Lung (tissue), 11 donors: ENCODE measurements at regions not wholly inside any gene's neighbourhood (a gene's known extent, or its start where the extent isn't known, plus 50 kb on each side); places are given as distances from the start of the nearest gene placed in this dataset.

Experiments used
- ATAC-seq: fragments of 200-7000 bp; cut with Tn5 transposase; one replicate; pipeline ENCODE4 v1.9.1; 2020; ENCODE audit warnings: moderate number of reproducible peaks; ENCODE audit not compliant: insufficient read depth, low FRiP score
- DNase-seq, 3 donors: peaks; one replicate each; pipeline ENCODE4 v3.0.0-alpha.2; 2013 to 2017
- H3K27ac ChIP-seq, 2 donors: one replicate each; pipeline ENCODE4 v1.5.1; 2013; ENCODE audit warnings: mild to moderate bottlenecking in 2 of 2, moderate library complexity in 2 of 2, control low read depth in 1 of 2, inconsistent platforms in 1 of 2, low read depth in 1 of 2, low read length in 1 of 2
- H3K27me3 ChIP-seq, 3 donors: one replicate each; pipeline ENCODE4 v1.5.1; 2013; ENCODE audit warnings: low read length in 2 of 3; ENCODE audit not compliant: control insufficient read depth in 3 of 3, insufficient read depth in 3 of 3
- H3K36me3 ChIP-seq, 4 donors: one replicate each; pipeline ENCODE4 v1.5.1; 2013; ENCODE audit warnings: low read length in 4 of 4, mild to moderate bottlenecking in 1 of 4, moderate library complexity in 1 of 4; ENCODE audit not compliant: control insufficient read depth in 4 of 4, insufficient read depth in 4 of 4
- H3K4me1 ChIP-seq, 5 donors: one replicate each; pipeline ENCODE4 v1.5.1; 2013; ENCODE audit warnings: low read length in 5 of 5, mild to moderate bottlenecking in 2 of 5, moderate library complexity in 1 of 5; ENCODE audit not compliant: control insufficient read depth in 5 of 5, insufficient read depth in 5 of 5
- H3K4me3 ChIP-seq: one replicate; pipeline ENCODE4 v1.5.1; 2013; ENCODE audit warnings: mild to moderate bottlenecking, control low read depth, moderate library complexity
- H3K9ac ChIP-seq, 2 donors: one replicate each; pipeline ENCODE4 v1.5.1; 2013; ENCODE audit warnings: low read length in 2 of 2, control low read depth in 1 of 2; ENCODE audit not compliant: insufficient read depth in 1 of 2
- H3K9me3 ChIP-seq, 4 donors: one replicate each; pipeline ENCODE4 v1.5.1; 2013; ENCODE audit warnings: low read length in 3 of 4, mild to moderate bottlenecking in 1 of 4, moderate library complexity in 1 of 4; ENCODE audit not compliant: control insufficient read depth in 4 of 4, insufficient read depth in 3 of 4
- WGBS, 2 donors: extraction: QIAGEN DNeasy Blood & Tissue Kit; methylation state at CpG; one replicate each; pipeline ENCODE4 v1.1.7; 2013; 5-methylcytosine and 5-hydroxymethylcytosine counted together
- TF ChIP-seq, protein P1 (sequence below): IDR thresholded peaks from 2 replicates; pipeline ENCODE4 v1.5.1; 2012; ENCODE audit warnings: mild to moderate bottlenecking; ENCODE audit errors: control extremely low read depth, extremely low read depth
- donor health status: control.
- donor health status: control.
- donor health status: Bipolar disorder and iron deficiency.
- donor health status: healthy.
- donor health status: DM: yes; HTN: yes; CAD: no.

DNA sequence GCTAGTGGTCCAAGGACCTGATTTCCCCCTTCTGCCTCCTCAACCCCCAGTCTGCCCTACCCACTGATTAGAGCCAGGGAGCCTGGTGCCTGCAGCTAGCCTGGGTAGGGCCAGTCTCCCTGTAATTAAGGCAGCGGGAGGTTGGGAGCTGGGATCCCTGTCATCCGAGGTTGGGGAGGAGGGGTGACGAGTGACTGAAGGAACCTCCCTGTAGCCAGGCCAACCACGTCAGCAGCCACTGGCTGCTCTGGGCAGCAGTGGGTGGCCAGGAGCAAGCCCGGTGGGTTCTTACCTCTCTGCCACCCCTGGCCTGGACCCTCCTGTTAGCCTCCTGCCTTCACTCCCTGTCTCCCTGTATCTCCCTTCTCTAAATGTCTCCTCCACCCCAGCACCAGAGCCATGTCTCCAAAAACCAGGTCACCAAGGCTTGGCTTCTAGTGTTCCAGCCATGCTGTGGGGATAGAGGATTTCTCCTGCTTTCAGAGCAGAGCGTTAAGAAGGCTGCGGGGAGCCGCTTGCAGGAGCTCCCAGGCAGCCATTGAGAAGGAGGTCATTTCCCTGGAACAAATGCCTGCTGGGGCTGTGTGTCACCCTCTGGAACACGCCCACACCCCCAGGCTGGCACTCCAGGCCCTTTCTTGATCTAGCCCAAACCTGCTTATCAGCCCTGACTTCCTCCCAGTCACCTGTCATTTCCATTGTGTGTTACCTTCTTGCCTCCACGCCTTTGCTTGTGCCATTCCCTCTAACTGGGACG, 65.0 kb upstream of the GGTA1 start:
- TF ChIP-seq, protein P1, sequence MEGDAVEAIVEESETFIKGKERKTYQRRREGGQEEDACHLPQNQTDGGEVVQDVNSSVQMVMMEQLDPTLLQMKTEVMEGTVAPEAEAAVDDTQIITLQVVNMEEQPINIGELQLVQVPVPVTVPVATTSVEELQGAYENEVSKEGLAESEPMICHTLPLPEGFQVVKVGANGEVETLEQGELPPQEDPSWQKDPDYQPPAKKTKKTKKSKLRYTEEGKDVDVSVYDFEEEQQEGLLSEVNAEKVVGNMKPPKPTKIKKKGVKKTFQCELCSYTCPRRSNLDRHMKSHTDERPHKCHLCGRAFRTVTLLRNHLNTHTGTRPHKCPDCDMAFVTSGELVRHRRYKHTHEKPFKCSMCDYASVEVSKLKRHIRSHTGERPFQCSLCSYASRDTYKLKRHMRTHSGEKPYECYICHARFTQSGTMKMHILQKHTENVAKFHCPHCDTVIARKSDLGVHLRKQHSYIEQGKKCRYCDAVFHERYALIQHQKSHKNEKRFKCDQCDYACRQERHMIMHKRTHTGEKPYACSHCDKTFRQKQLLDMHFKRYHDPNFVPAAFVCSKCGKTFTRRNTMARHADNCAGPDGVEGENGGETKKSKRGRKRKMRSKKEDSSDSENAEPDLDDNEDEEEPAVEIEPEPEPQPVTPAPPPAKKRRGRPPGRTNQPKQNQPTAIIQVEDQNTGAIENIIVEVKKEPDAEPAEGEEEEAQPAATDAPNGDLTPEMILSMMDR, result no peak
- no peak for ATAC-seq

DNA sequence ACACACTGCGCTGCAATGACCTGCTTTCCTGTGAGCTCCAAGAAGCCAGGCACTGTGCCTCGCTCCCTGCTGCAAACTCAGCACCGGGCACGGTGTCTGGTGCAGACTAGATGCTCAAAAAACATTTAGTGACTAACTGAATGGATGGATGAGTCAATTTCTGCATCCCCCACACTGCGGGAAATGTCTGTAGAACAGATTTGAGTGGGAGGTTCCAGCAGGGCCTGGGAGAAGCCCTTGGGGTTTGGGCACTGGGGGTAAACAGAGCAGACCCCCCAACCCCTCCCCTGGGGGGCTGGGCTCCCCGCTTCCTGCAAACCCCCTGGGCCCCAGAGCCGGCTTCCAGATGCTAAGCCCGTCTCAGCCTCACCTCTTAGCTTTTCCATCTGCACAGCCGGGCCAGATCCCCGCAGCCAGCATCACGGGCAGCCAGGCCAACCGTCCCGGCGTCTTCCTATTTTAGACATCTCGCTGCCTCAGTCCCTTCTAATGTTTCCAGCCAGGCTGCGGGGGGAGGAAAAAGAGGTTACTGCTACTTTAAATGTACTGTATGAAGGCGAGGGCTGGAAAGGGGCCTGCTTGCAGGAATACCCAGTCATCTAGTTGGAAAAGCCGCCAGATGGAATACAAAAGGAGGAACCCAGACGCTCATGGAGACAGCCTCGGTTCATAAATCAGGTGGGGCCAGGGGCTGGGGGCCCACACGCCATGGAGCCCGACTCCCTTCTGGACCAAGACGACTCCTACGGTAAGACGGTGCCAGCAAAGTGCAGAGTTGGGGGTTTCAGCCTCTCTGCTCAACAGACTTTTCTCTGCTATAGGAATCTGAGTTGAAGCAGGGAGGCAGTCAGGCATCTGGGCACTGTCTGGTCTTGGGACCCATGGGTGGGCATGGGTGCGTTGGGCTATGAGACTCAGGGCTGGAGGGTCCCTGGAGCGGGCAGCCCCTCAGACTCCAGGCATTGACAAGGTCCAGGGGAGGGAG, 67.1 kb upstream of the GGTA1 start:
- no peak overlapping the region for H3K4me3 ChIP-seq
- H3K9me3 ChIP-seq, result no peaks in the 10 kb centered on the region
- H3K27me3 ChIP-seq, result no peaks in the 10 kb centered on the region
- peak; percentile 19 for ATAC-seq
- H3K36me3 ChIP-seq, result no peaks in the 10 kb centered on the region
- peak overlapping the region in 1 of 2 donors; percentile 49 for H3K9ac ChIP-seq
- WGBS, 2 donors, result 74 to 82% methylated on average over 27 of the region's 27 CpGs
- DNase-seq, result peak; percentile 39 to 65 (median 55)
- peak overlapping the region in 1 of 2 donors; percentile 47 for H3K27ac ChIP-seq
- TF ChIP-seq, protein P1, result no peak
- H3K4me1 ChIP-seq, result peaks cover 9 to 33% (median 21%) of the 10 kb centered on the region in 5 donors

More for the DNA sequence above, 65.0 kb upstream of the GGTA1 start:
- Histone ChIP-seq H3K27ac (no peak overlapping the region), H3K9me3 (no peaks in the 10 kb centered on the region), H3K27me3 (no peaks in the 10 kb centered on the region), H3K4me3 (no peak overlapping the region), H3K4me1 (peaks cover 9 to 33% (median 21%) of the 10 kb centered on the region in 5 donors), H3K9ac (no peak overlapping the region), H3K36me3 (no peaks in the 10 kb centered on the region)
- 87 to 95% methylated on average over 11 of the region's 11 CpGs for WGBS, 2 donors
- no peak for DNase-seq

DNA sequence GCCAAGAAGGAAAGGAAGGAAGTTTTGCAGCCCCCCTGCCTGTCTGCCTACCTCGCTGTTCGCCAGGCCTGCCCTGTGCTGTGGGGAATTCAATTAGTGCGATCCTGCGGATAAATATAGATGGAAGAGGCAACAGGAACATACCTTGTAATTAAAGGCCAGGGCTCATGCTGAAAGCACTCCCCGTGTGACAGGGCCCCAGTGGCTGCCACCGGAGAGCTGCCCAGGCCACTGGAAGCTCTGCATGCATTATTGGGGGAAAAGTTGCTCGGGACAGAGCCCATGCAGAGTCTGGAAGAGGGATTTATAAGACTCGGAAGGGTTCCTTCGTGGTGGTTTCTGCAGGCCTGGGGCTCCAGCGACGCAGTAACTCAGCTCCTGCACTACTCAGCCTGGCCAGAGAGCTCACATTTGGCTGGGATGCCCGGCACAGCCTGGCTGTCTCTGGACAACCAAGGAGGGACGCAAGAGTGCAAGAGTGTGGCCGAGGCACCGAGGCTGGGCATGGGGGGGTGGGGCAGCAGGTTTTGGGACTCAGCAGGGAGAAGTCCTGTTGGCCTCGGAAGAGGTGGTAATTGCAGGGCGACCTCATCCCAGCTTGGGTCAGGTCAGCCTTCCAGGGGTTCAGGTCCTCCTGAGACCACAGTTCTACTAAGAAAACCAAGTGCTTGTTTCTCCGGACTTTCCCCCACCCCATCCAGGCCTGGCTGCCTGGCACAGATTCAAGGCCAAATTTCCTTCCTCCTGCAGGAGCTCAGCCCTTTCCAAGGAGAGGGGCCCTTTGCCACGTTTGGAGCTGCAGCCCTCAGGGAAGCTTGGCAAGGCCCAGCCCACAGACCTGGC, 68.1 kb upstream of the GGTA1 start:
- Histone ChIP-seq H3K36me3 (no peaks in the 10 kb centered on the region), H3K4me3 (no peak overlapping the region), H3K9me3 (no peaks in the 10 kb centered on the region), H3K4me1 (peaks cover 9 to 33% (median 21%) of the 10 kb centered on the region in 5 donors), H3K27me3 (no peaks in the 10 kb centered on the region), H3K9ac (peak overlapping the region in 1 of 2 donors; percentile 32), H3K27ac (peak overlapping the region in 1 of 2 donors; percentile 47)
- 46 to 47% methylated on average over 19 of the region's 19 CpGs for WGBS, 2 donors
- DNase-seq (peak; percentile 37 to 60 (median 38)), ATAC-seq (no peak)
- TF ChIP-seq, protein P1, result no peak
